ENCODE measurements at regions not wholly inside any gene's neighbourhood (a gene's known extent, or its start where the extent isn't known, plus 50 kb on each side); places are given as distances from the start of the nearest gene placed in this dataset.

GRCh38 chr2:107025291-107025857 is 139.4 kb upstream of the ST6GAL2 start:
- no peak for TF ChIP-seq POLR2AphosphoS5 (IDR thresholded peaks at IDR 0.05; ENCODE audit: borderline replicate concordance, low read depth, low read length)
- no peak for TF ChIP-seq EZH2 (IDR thresholded peaks at IDR 0.05)
